Spleen (tissue), 11 donors: ENCODE measurements at regions not wholly inside any gene's neighbourhood (a gene's known extent, or its start where the extent isn't known, plus 50 kb on each side); places are given as distances from the start of the nearest gene placed in this dataset.
"Not testable (repeated sequence)": the region's sequence is repeated elsewhere in the genome, so short reads cannot be mapped to it uniquely, and the experiment has no call there.

ENCODE experiments used
- DNase-seq: peaks from one replicate; pipeline ENCODE4 v3.0.0-alpha.2; 2020
- H3K27ac ChIP-seq, 8 donors: fragments of 200-600 bp; sonication (generic) in 7 of 8; 1 replicate in 4 of 8; 2 replicates in 4 of 8; pipeline versions ENCODE4 v1.5.0 to v1.8.0; 2016 to 2021; ENCODE audit warnings: inconsistent platforms in 4 of 8, mild to moderate bottlenecking in 4 of 8, moderate library complexity in 1 of 8
- H3K27me3 ChIP-seq, 7 donors: fragments of 200-600 bp; sonication (generic) in 6 of 7; replicated peaks in 1 of 7; 1 replicate in 4 of 7; 2 replicates in 3 of 7; pipeline versions ENCODE4 v1.5.0 to v1.8.0; 2016 to 2021; ENCODE audit warnings: inconsistent platforms in 3 of 7, mild to moderate bottlenecking in 1 of 7
- H3K36me3 ChIP-seq, 6 donors: fragments of 200-600 bp; sonication (generic) in 5 of 6; 1 replicate in 4 of 6; 2 replicates in 2 of 6; pipeline versions ENCODE4 v1.5.0 to v1.8.0; 2016 to 2021; ENCODE audit warnings: inconsistent platforms in 2 of 6
- H3K4me1 ChIP-seq, 6 donors: fragments of 200-600 bp; sonication (generic) in 5 of 6; 1 replicate in 3 of 6; 2 replicates in 3 of 6; pipeline versions ENCODE4 v1.5.0 to v1.8.0; 2016 to 2021; ENCODE audit warnings: inconsistent platforms in 3 of 6
- H3K4me3 ChIP-seq, 8 donors: fragments of 200-600 bp; sonication (generic) in 7 of 8; 1 replicate in 4 of 8; 2 replicates in 4 of 8; pipeline versions ENCODE4 v1.5.0 to v1.8.0; 2016 to 2021; ENCODE audit warnings: inconsistent platforms in 4 of 8, mild to moderate bottlenecking in 4 of 8, moderate library complexity in 2 of 8
- H3K9me3 ChIP-seq, 8 donors: fragments of 200-600 bp; sonication (generic) in 7 of 8; 1 replicate in 4 of 8; 2 replicates in 4 of 8; pipeline versions ENCODE4 v1.5.0 to v1.8.0; 2016 to 2021; ENCODE audit warnings: inconsistent platforms in 4 of 8
- POLR2A ChIP-seq, 3 donors: fragments of 450-650 bp; IDR thresholded peaks; one replicate each; pipeline ENCODE4 v1.5.1; 2017; ENCODE audit warnings: antibody characterized with exemption in 3 of 3, mild to moderate bottlenecking in 1 of 3
- POLR2AphosphoS5 ChIP-seq, 3 donors: sonication (generic); formaldehyde crosslinking; IDR thresholded peaks; one replicate each; pipeline ENCODE4 v1.5.1; 2017; ENCODE audit warnings: antibody characterized with exemption in 3 of 3
- WGBS, 5 donors: extraction: QIAGEN DNeasy Blood & Tissue Kit in 3 of 5; methylation state at CpG; one replicate each; pipeline versions ENCODE4 v1.1.5 to v1.1.7; 2013 to 2018; 5-methylcytosine and 5-hydroxymethylcytosine counted together
- intact Hi-C: fragments of 100-400 bp; cut with DNase I; formaldehyde crosslinking; loops from one replicate; pipeline ENCODE4 v1.15.0; 2023; ENCODE audit warnings: low total_unique reads
- TF ChIP-seq, protein P1 (sequence below), 11 experiments: fragments of 200-600 bp in 7 of 11; fragments of 450-650 bp in 4 of 11; sonication (generic) in 4 of 11; IDR thresholded peaks in 8 of 11; conservative IDR thresholded peaks in 3 of 11; 1 replicate in 7 of 11; 2 replicates in 4 of 11; pipeline versions ENCODE4 v1.4.0 to v1.8.0; 2016 to 2021; ENCODE audit warnings: antibody characterized with exemption in 11 of 11, inconsistent platforms in 4 of 11, mild to moderate bottlenecking in 1 of 11
- donor health status: healthy with polysubstance abuse.
- donor health status: DM: no; HTN: no; CAD: no; lungs with moderate emphysema.
- donor health status: DM: no; HTN: no; CAD: no.
- donor health status: Bipolar disorder and iron deficiency.
- donor health status: healthy.
- donor health status: DM: no; HTN: no; CAD: no.
- donor health status: DM: yes; HTN: yes; CAD: no.

- H3K4me3 ChIP-seq = no peak overlapping the region
- intact Hi-C loops = no loop called here
- H3K27me3 ChIP-seq = no peaks in the 10 kb centered on the region
- peaks cover 14 to 98% (median 81%) of the 10 kb centered on the region in 8 donors for H3K9me3 ChIP-seq
- no peaks in the 10 kb centered on the region for H3K4me1 ChIP-seq
- TF ChIP-seq, protein P1, sequence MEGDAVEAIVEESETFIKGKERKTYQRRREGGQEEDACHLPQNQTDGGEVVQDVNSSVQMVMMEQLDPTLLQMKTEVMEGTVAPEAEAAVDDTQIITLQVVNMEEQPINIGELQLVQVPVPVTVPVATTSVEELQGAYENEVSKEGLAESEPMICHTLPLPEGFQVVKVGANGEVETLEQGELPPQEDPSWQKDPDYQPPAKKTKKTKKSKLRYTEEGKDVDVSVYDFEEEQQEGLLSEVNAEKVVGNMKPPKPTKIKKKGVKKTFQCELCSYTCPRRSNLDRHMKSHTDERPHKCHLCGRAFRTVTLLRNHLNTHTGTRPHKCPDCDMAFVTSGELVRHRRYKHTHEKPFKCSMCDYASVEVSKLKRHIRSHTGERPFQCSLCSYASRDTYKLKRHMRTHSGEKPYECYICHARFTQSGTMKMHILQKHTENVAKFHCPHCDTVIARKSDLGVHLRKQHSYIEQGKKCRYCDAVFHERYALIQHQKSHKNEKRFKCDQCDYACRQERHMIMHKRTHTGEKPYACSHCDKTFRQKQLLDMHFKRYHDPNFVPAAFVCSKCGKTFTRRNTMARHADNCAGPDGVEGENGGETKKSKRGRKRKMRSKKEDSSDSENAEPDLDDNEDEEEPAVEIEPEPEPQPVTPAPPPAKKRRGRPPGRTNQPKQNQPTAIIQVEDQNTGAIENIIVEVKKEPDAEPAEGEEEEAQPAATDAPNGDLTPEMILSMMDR (IDR thresholded peaks at IDR 0.05 in 8 of 11, conservative IDR thresholded peaks at IDR 0.05 in 3 of 11) = no peak
- TF ChIP-seq POLR2A (IDR thresholded peaks at IDR 0.05) (no peak), POLR2AphosphoS5 (IDR thresholded peaks at IDR 0.05) (no peak)
- no peak overlapping the region for H3K27ac ChIP-seq
- DNase-seq = no peak
- no peaks in the 10 kb centered on the region for H3K36me3 ChIP-seq
These were observed 124.8 kb upstream of the NECTIN3 start for GRCh38 chr3:110946810-110947209.

DNA sequence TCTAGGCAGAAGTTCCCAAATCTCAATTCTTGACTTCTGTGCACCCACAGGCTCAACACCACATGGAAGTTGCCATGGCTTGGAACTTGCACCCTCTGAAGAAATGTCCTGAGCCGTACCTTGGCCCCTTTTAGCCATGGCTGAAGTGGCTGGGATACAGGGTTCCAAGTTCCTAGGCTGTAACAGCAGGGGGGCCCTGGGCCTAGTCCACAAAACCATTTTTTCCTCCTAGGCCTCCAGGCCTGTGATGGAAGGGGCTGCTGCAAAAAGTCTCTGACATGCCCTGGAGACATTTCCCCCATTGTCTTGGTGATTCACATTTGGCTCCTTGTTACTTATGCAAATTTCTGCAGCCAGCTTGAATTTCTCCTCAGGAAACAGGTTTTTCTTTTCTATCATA is 122.4 kb upstream of the NECTIN3 start:
- H3K4me1 ChIP-seq, DNase-seq, intact Hi-C loops, H3K36me3 ChIP-seq, H3K27me3 ChIP-seq, H3K4me3 ChIP-seq, H3K27ac ChIP-seq: not testable (repeated sequence)
- 29 to 75% (median 65%) methylated on average over 1 of the region's 1 CpG for WGBS, 5 donors
- peaks cover 14 to 80% (median 70%) of the 10 kb centered on the region in 8 donors for H3K9me3 ChIP-seq

- intact Hi-C loops = no loop called here
- no peak for TF ChIP-seq POLR2A (IDR thresholded peaks at IDR 0.05)
- TF ChIP-seq, protein P1 (IDR thresholded peaks at IDR 0.05 in 8 of 11, conservative IDR thresholded peaks at IDR 0.05 in 3 of 11) = no peak
- no peak for TF ChIP-seq POLR2AphosphoS5 (IDR thresholded peaks at IDR 0.05)
- 66 to 77% (median 72%) methylated on average over 4 of the region's 4 CpGs for WGBS, 5 donors
These were observed 116.2 kb upstream of the NECTIN3 start for GRCh38 chr3:110955301-110955880.

GRCh38 chr3:110956081-110956480 is 115.5 kb upstream of the NECTIN3 start:
- Histone ChIP-seq H3K36me3 (no peaks in the 10 kb centered on the region), H3K4me3 (no peak overlapping the region), H3K27me3 (no peaks in the 10 kb centered on the region), H3K27ac (no peak overlapping the region), H3K9me3 (peaks cover 0 to 11% (median 3%) of the 10 kb centered on the region in 8 donors), H3K4me1 (no peaks in the 10 kb centered on the region)
- TF ChIP-seq POLR2A (IDR thresholded peaks at IDR 0.05) = no peak
- TF ChIP-seq, protein P1 (IDR thresholded peaks at IDR 0.05 in 8 of 11, conservative IDR thresholded peaks at IDR 0.05 in 3 of 11) = no peak
- 83 to 93% (median 85%) methylated on average over 3 of the region's 3 CpGs for WGBS, 5 donors
- intact Hi-C loops = no loop called here
- no peak for DNase-seq

More at GRCh38 chr3:110955301-110955880, 116.2 kb upstream of the NECTIN3 start:
- Histone ChIP-seq H3K27ac (no peak overlapping the region), H3K27me3 (no peaks in the 10 kb centered on the region), H3K4me1 (no peaks in the 10 kb centered on the region), H3K9me3 (peaks cover 0 to 18% (median 10%) of the 10 kb centered on the region in 8 donors), H3K4me3 (no peak overlapping the region), H3K36me3 (no peaks in the 10 kb centered on the region)
- no peak for DNase-seq
